ENCODE measurements at regions not wholly inside any gene's neighbourhood (a gene's known extent, or its start where the extent isn't known, plus 50 kb on each side); places are given as distances from the start of the nearest gene placed in this dataset.

- Histone ChIP-seq H3K36me3 (replicated peaks in 1 of 2; ENCODE audit: control insufficient read depth in 1 of 2, insufficient read depth in 2 of 2, low read length in 2 of 2) (no peaks in the 10 kb centered on the region), H3K4me3 (replicated peaks in 1 of 3; ENCODE audit: insufficient read depth in 1 of 3, low read depth in 2 of 3, low read length in 3 of 3) (no peak overlapping the region), H3K9ac (ENCODE audit: insufficient read depth, low read depth, low read length) (no peak overlapping the region), H3K27me3 (ENCODE audit: control insufficient read depth in 1 of 2, insufficient read depth in 2 of 2, low read length in 2 of 2) (no peaks in the 10 kb centered on the region; a peak in 1 of 5 replicates), H2AFZ (ENCODE audit: low read length) (no peak overlapping the region), H3K4me2 (ENCODE audit: low read depth, low read length) (no peak overlapping the region), H3K79me2 (ENCODE audit: insufficient read depth, low read length) (no peaks in the 10 kb centered on the region), H3K27ac (ENCODE audit: extremely low read length, insufficient read depth, low read length) (no peak overlapping the region), H3K4me1 (ENCODE audit: insufficient read depth, low read length) (no peaks in the 10 kb centered on the region), H3K9me3 (ENCODE audit: low read length) (no peaks in the 10 kb centered on the region), H4K20me1 (ENCODE audit: insufficient read depth, low read length) (no peaks in the 10 kb centered on the region)
- POLR2A ChIA-PET, result no interaction called here
- FAIRE-seq (no peak), DNase-seq (ENCODE audit: low spot score) (no peak), ATAC-seq (no peak)
- TF ChIP-seq ZBTB34 (CRISPR knock-in tag; IDR thresholded peaks at IDR 0.05) (no peak), ZSCAN31 (CRISPR knock-in tag; IDR thresholded peaks at IDR 0.05; ENCODE audit: low read depth) (no peak), HNRNPK (IDR thresholded peaks at IDR 0.05; ENCODE audit: low read depth, low read length, poor library complexity, severe bottlenecking) (peak; percentile 96), PCBP2 (optimal IDR thresholded peaks at IDR 0.05; ENCODE audit: low read depth, low read length, poor library complexity, severe bottlenecking) (peak; percentile 59)
- in situ Hi-C loops (cut with HindIII; ENCODE audit: extremely low pct_ligation_motif_present, low pct_unique_long_range_greater_than_20kb) (no loop called here), intact Hi-C loops (cut with micrococcal nuclease; ENCODE audit: unreplicated experiment) (no loop called here)
- CTCF ChIA-PET (ENCODE audit: low intra/inter-chr PET ratio, low total read pairs), result no interaction called here
- WGBS (ENCODE audit: low lambda C conversion rate), result 32% methylated on average over 5 of the region's 5 CpGs
- BruUV-seq (replicated peaks), result no TSS peak
Measured at GRCh38 chr16:17853958-17854357, 383.2 kb upstream of the XYLT1 start.

- no peak overlapping the region for H3K4me2 ChIP-seq (ENCODE audit: low read depth, low read length)
- no peak for DNase-seq (ENCODE audit: low spot score)
- no peaks in the 10 kb centered on the region for H3K36me3 ChIP-seq (replicated peaks in 1 of 2; ENCODE audit: control insufficient read depth in 1 of 2, insufficient read depth in 2 of 2, low read length in 2 of 2)
- no peak overlapping the region for H3K9ac ChIP-seq (ENCODE audit: insufficient read depth, low read depth, low read length)
- FAIRE-seq, result no peak
- BruUV-seq (replicated peaks), result no TSS peak
- 36% methylated on average over 6 of the region's 6 CpGs for WGBS (ENCODE audit: low lambda C conversion rate)
- no peak overlapping the region for H2AFZ ChIP-seq (ENCODE audit: low read length)
- in situ Hi-C loops (cut with HindIII; ENCODE audit: extremely low pct_ligation_motif_present, low pct_unique_long_range_greater_than_20kb) (no loop called here), intact Hi-C loops (cut with micrococcal nuclease; ENCODE audit: unreplicated experiment) (no loop called here)
- ChIA-PET CTCF (ENCODE audit: low intra/inter-chr PET ratio, low total read pairs) (no interaction called here), POLR2A (no interaction called here)
- no peaks in the 10 kb centered on the region for H3K9me3 ChIP-seq (ENCODE audit: low read length)
- H3K4me1 ChIP-seq (ENCODE audit: insufficient read depth, low read length), result no peaks in the 10 kb centered on the region
- H4K20me1 ChIP-seq (ENCODE audit: insufficient read depth, low read length), result no peaks in the 10 kb centered on the region
- no peak overlapping the region for H3K4me3 ChIP-seq (replicated peaks in 1 of 3; ENCODE audit: insufficient read depth in 1 of 3, low read depth in 2 of 3, low read length in 3 of 3)
- ATAC-seq, result no peak
- H3K27ac ChIP-seq (ENCODE audit: extremely low read length, insufficient read depth, low read length), result no peak overlapping the region
- no peaks in the 10 kb centered on the region; a peak in 1 of 5 replicates for H3K27me3 ChIP-seq (ENCODE audit: control insufficient read depth in 1 of 2, insufficient read depth in 2 of 2, low read length in 2 of 2)
- no peaks in the 10 kb centered on the region for H3K79me2 ChIP-seq (ENCODE audit: insufficient read depth, low read length)
- TF ChIP-seq ZXDC (CRISPR knock-in tag; IDR thresholded peaks at IDR 0.05) (no peak), ZNF737 (CRISPR knock-in tag; IDR thresholded peaks at IDR 0.05; ENCODE audit: borderline replicate concordance) (no peak), ZNF337 (CRISPR knock-in tag; IDR thresholded peaks at IDR 0.05; ENCODE audit: borderline replicate concordance, low read depth) (no peak), YY1 (IDR thresholded peaks at IDR 0.05; ENCODE audit: insufficient read depth, insufficient replicate concordance, low read depth, low read length) (no peak), GABPA (IDR thresholded peaks at IDR 0.05; ENCODE audit: low read depth, low read length) (no peak), GABPA (CRISPR knock-in tag; IDR thresholded peaks at IDR 0.05; ENCODE audit: low read depth) (no peak), ZNF720 (CRISPR knock-in tag; IDR thresholded peaks at IDR 0.05) (no peak), ZNF839 (CRISPR knock-in tag; IDR thresholded peaks at IDR 0.05; ENCODE audit: borderline replicate concordance) (no peak), PAX8 (CRISPR knock-in tag; IDR thresholded peaks at IDR 0.05; ENCODE audit: borderline replicate concordance) (no peak), EEA1 (CRISPR knock-in tag; IDR thresholded peaks at IDR 0.05; ENCODE audit: borderline replicate concordance) (no peak)
Measured at GRCh38 chr16:17852977-17853702, 382.4 kb upstream of the XYLT1 start.

All from HepG2 (cell line).